HG02623 (cell line): ENCODE measurements at regions not wholly inside any gene's neighbourhood (a gene's known extent, or its start where the extent isn't known, plus 50 kb on each side); places are given as distances from the start of the nearest gene placed in this dataset.

ENCODE experiments used
- ATAC-seq: cut with Tn5 transposase; IDR thresholded peaks from one replicate; pipeline ENCODE4 v1.9.1; 2021; ENCODE audit warnings: moderate library complexity; ENCODE audit not compliant: unreplicated experiment

GRCh38 chr7:113825832-113826231 lies 93.0 kb downstream of the PPP1R3A start:
- no peak for ATAC-seq

- no peak for ATAC-seq
Observed at GRCh38 chr7:113824117-113824823, 94.5 kb downstream of the PPP1R3A start.

- no peak for ATAC-seq
Observed at GRCh38 chr7:113819474-113819873, 99.3 kb downstream of the PPP1R3A start.

- ATAC-seq = no peak
Observed at GRCh38 chr7:113816639-113817038, 102.2 kb downstream of the PPP1R3A start.

GRCh38 chr7:113813471-113813870 lies 105.3 kb downstream of the PPP1R3A start:
- ATAC-seq = no peak

GRCh38 chr7:113812591-113813255 lies 106.1 kb downstream of the PPP1R3A start:
- ATAC-seq = no peak

- no peak for ATAC-seq
Observed at GRCh38 chr7:113810080-113810744, 108.6 kb downstream of the PPP1R3A start.

GRCh38 chr7:113809581-113809980 lies 109.2 kb downstream of the PPP1R3A start:
- no peak for ATAC-seq

- no peak for ATAC-seq
Observed at GRCh38 chr7:113806633-113807327, 112.0 kb downstream of the PPP1R3A start.

- no peak for ATAC-seq
Observed at GRCh38 chr7:113805976-113806375, 112.8 kb downstream of the PPP1R3A start.

- no peak for ATAC-seq
Observed at GRCh38 chr7:113804475-113805095, 114.2 kb downstream of the PPP1R3A start.

- ATAC-seq = no peak
Observed at GRCh38 chr7:113801751-113802150, 117.1 kb downstream of the PPP1R3A start.

GRCh38 chr7:113800826-113801225 lies 118.0 kb downstream of the PPP1R3A start:
- no peak for ATAC-seq

GRCh38 chr7:113799896-113800295 lies 118.9 kb downstream of the PPP1R3A start:
- peak; percentile 94 for ATAC-seq

- ATAC-seq = no peak
Observed at GRCh38 chr7:113797420-113798010, 121.3 kb downstream of the PPP1R3A start.

GRCh38 chr7:113796557-113796956 lies 122.3 kb downstream of the PPP1R3A start:
- no peak for ATAC-seq

GRCh38 chr7:113794573-113794972 lies 124.2 kb downstream of the PPP1R3A start:
- ATAC-seq = no peak

GRCh38 chr7:113793171-113793570 lies 125.6 kb downstream of the PPP1R3A start:
- no peak for ATAC-seq

GRCh38 chr7:113790025-113790424 lies 128.8 kb downstream of the PPP1R3A start:
- no peak for ATAC-seq

- ATAC-seq = no peak
Observed at GRCh38 chr7:113787106-113787505, 131.7 kb downstream of the PPP1R3A start.

- ATAC-seq = no peak
Observed at GRCh38 chr7:113784956-113785355, 133.9 kb downstream of the PPP1R3A start.
